ENCODE measurements at regions not wholly inside any gene's neighbourhood (a gene's known extent, or its start where the extent isn't known, plus 50 kb on each side); places are given as distances from the start of the nearest gene placed in this dataset.

DNA sequence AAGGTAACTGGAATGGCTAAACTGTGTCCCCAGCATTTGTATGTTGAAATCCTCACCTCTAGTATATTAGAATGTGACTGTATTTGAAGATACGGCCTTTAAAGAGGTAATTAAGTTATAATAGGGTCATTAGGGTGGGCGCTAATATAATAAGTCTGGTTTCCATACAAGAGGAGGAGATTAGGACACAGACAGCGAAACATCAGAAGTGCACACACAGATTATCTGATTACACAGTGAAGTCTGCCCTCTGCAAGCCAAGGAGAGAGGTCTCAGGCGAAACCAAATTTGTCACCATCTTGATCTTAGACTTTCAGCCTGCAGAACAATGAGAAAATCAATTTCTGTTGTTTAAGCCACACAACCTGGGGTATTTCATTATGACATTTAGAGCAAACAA lies 2233.1 kb downstream of the MRPL39 start:
- no peak for TF ChIP-seq EGR1 (IDR thresholded peaks at IDR 0.05)
- no peak for TF ChIP-seq TCF12 (IDR thresholded peaks at IDR 0.05; ENCODE audit: low read depth)
- no peak for TF ChIP-seq TAF1 (IDR thresholded peaks at IDR 0.05; ENCODE audit: low read depth)
- no peak for TF ChIP-seq RAD21 (IDR thresholded peaks at IDR 0.05; ENCODE audit: low read depth)
- no peak for TF ChIP-seq FOXM1 (IDR thresholded peaks at IDR 0.05; ENCODE audit: borderline replicate concordance, low read depth)
- TF ChIP-seq CREB1 (IDR thresholded peaks at IDR 0.05; ENCODE audit: low read depth): no peak
- TF ChIP-seq NFIC (IDR thresholded peaks at IDR 0.05): no peak
- TF ChIP-seq TEAD4 (IDR thresholded peaks at IDR 0.05): no peak
- TF ChIP-seq CEBPB (IDR thresholded peaks at IDR 0.05): no peak
- TF ChIP-seq, protein P1, sequence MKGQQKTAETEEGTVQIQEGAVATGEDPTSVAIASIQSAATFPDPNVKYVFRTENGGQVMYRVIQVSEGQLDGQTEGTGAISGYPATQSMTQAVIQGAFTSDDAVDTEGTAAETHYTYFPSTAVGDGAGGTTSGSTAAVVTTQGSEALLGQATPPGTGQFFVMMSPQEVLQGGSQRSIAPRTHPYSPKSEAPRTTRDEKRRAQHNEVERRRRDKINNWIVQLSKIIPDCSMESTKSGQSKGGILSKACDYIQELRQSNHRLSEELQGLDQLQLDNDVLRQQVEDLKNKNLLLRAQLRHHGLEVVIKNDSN (IDR thresholded peaks at IDR 0.05): no peak
- TF ChIP-seq, protein P2, sequence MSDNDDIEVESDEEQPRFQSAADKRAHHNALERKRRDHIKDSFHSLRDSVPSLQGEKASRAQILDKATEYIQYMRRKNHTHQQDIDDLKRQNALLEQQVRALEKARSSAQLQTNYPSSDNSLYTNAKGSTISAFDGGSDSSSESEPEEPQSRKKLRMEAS (IDR thresholded peaks at IDR 0.05): no peak
- TF ChIP-seq, protein P3, sequence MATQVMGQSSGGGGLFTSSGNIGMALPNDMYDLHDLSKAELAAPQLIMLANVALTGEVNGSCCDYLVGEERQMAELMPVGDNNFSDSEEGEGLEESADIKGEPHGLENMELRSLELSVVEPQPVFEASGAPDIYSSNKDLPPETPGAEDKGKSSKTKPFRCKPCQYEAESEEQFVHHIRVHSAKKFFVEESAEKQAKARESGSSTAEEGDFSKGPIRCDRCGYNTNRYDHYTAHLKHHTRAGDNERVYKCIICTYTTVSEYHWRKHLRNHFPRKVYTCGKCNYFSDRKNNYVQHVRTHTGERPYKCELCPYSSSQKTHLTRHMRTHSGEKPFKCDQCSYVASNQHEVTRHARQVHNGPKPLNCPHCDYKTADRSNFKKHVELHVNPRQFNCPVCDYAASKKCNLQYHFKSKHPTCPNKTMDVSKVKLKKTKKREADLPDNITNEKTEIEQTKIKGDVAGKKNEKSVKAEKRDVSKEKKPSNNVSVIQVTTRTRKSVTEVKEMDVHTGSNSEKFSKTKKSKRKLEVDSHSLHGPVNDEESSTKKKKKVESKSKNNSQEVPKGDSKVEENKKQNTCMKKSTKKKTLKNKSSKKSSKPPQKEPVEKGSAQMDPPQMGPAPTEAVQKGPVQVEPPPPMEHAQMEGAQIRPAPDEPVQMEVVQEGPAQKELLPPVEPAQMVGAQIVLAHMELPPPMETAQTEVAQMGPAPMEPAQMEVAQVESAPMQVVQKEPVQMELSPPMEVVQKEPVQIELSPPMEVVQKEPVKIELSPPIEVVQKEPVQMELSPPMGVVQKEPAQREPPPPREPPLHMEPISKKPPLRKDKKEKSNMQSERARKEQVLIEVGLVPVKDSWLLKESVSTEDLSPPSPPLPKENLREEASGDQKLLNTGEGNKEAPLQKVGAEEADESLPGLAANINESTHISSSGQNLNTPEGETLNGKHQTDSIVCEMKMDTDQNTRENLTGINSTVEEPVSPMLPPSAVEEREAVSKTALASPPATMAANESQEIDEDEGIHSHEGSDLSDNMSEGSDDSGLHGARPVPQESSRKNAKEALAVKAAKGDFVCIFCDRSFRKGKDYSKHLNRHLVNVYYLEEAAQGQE (IDR thresholded peaks at IDR 0.05; ENCODE audit: low read depth): no peak
- TF ChIP-seq YY1 (IDR thresholded peaks at IDR 0.05; ENCODE audit: low read depth): no peak
- TF ChIP-seq EP300 (IDR thresholded peaks at IDR 0.05; ENCODE audit: borderline replicate concordance): no peak

DNA sequence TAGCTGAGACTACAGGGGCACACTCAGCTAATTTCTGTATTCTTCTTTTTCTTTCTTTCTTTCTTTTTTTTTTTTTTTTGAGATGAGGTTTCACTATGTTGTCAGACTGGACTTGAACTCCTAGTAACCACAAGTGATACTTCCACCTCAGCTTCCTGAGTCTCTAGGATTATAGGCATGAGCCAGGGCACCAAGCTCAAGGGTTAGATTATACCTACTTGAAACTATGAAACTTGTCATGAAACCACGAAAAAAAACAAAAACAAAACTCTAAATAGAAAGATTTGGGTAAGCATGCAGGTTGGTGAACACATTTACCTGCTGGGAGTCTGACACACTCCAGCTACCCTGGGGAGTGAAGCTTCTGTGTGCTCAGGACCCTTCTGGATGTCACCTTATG lies 2250.4 kb downstream of the MRPL39 start:
- TF ChIP-seq YY1 (IDR thresholded peaks at IDR 0.05; ENCODE audit: low read depth) (no peak), CREB1 (IDR thresholded peaks at IDR 0.05; ENCODE audit: low read depth) (no peak), TEAD4 (IDR thresholded peaks at IDR 0.05) (no peak), RAD21 (IDR thresholded peaks at IDR 0.05; ENCODE audit: low read depth) (no peak), EP300 (IDR thresholded peaks at IDR 0.05; ENCODE audit: borderline replicate concordance) (no peak), EGR1 (IDR thresholded peaks at IDR 0.05) (no peak), CEBPB (IDR thresholded peaks at IDR 0.05) (no peak), NFIC (IDR thresholded peaks at IDR 0.05) (no peak), ZBTB7A (IDR thresholded peaks at IDR 0.05; ENCODE audit: low read depth) (no peak), FOXM1 (IDR thresholded peaks at IDR 0.05; ENCODE audit: borderline replicate concordance, low read depth) (no peak), TCF12 (IDR thresholded peaks at IDR 0.05; ENCODE audit: low read depth) (no peak), TAF1 (IDR thresholded peaks at IDR 0.05; ENCODE audit: low read depth) (no peak)
- TF ChIP-seq, protein P1 (IDR thresholded peaks at IDR 0.05): no peak
- TF ChIP-seq, protein P2 (IDR thresholded peaks at IDR 0.05): no peak
- TF ChIP-seq, protein P3 (IDR thresholded peaks at IDR 0.05; ENCODE audit: low read depth): no peak

DNA sequence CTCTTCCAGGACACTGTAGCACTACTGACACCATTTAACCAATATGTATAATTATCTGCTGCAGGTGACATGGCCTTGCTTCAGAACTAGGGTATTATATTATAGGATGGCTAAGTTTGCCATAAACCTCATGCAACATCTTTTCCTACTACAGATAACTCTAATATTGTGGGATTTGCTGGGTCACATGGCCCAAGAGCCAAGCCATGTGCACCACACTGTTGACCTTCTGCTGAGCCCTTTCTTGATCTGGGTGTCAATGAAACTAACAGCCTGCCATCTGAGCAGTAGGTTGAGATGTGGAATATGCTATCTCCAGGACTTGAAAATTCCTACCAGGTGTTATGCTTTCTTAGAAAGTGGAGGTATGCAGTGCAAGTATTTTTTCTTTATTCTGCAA lies 2291.1 kb downstream of the MRPL39 start:
- TF ChIP-seq TEAD4 (IDR thresholded peaks at IDR 0.05): no peak
- TF ChIP-seq ZBTB7A (IDR thresholded peaks at IDR 0.05; ENCODE audit: low read depth): no peak
- no peak for TF ChIP-seq CEBPB (IDR thresholded peaks at IDR 0.05)
- TF ChIP-seq, protein P1 (IDR thresholded peaks at IDR 0.05): no peak
- no peak for TF ChIP-seq EGR1 (IDR thresholded peaks at IDR 0.05)
- TF ChIP-seq FOXM1 (IDR thresholded peaks at IDR 0.05; ENCODE audit: borderline replicate concordance, low read depth): no peak
- no peak for TF ChIP-seq TCF12 (IDR thresholded peaks at IDR 0.05; ENCODE audit: low read depth)
- no peak for TF ChIP-seq NFIC (IDR thresholded peaks at IDR 0.05)
- TF ChIP-seq CREB1 (IDR thresholded peaks at IDR 0.05; ENCODE audit: low read depth): no peak
- no peak for TF ChIP-seq TAF1 (IDR thresholded peaks at IDR 0.05; ENCODE audit: low read depth)
- TF ChIP-seq, protein P2 (IDR thresholded peaks at IDR 0.05): no peak
- no peak for TF ChIP-seq RAD21 (IDR thresholded peaks at IDR 0.05; ENCODE audit: low read depth)
- TF ChIP-seq YY1 (IDR thresholded peaks at IDR 0.05; ENCODE audit: low read depth): no peak
- TF ChIP-seq, protein P3 (IDR thresholded peaks at IDR 0.05; ENCODE audit: low read depth): no peak
